ENCODE measurements at regions not wholly inside any gene's neighbourhood (a gene's known extent, or its start where the extent isn't known, plus 50 kb on each side); places are given as distances from the start of the nearest gene placed in this dataset.

GRCh38 chr16:61362585-61362984 is 673.7 kb downstream of the CDH8 start:
- no peak overlapping the region for H3K27ac ChIP-seq
- TF ChIP-seq EP300 (IDR thresholded peaks at IDR 0.05) (no peak), POLR2AphosphoS5 (IDR thresholded peaks at IDR 0.05) (no peak), POLR2A (IDR thresholded peaks at IDR 0.05) (no peak)
- TF ChIP-seq, protein P1, sequence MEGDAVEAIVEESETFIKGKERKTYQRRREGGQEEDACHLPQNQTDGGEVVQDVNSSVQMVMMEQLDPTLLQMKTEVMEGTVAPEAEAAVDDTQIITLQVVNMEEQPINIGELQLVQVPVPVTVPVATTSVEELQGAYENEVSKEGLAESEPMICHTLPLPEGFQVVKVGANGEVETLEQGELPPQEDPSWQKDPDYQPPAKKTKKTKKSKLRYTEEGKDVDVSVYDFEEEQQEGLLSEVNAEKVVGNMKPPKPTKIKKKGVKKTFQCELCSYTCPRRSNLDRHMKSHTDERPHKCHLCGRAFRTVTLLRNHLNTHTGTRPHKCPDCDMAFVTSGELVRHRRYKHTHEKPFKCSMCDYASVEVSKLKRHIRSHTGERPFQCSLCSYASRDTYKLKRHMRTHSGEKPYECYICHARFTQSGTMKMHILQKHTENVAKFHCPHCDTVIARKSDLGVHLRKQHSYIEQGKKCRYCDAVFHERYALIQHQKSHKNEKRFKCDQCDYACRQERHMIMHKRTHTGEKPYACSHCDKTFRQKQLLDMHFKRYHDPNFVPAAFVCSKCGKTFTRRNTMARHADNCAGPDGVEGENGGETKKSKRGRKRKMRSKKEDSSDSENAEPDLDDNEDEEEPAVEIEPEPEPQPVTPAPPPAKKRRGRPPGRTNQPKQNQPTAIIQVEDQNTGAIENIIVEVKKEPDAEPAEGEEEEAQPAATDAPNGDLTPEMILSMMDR (IDR thresholded peaks at IDR 0.05), result no peak
- H3K4me3 ChIP-seq, result no peak overlapping the region
- 88 to 98% (median 94%) methylated on average over 4 of the region's 4 CpGs for WGBS, 5 donors
- intact Hi-C loops (cut with DNase I; ENCODE audit: low total_unique reads), result no loop called here
- H3K4me1 ChIP-seq, result no peaks in the 10 kb centered on the region
- DNase-seq, result no peak
- no peaks in the 10 kb centered on the region for H3K27me3 ChIP-seq
- no peaks in the 10 kb centered on the region for H3K36me3 ChIP-seq
- H3K9me3 ChIP-seq, result no peaks in the 10 kb centered on the region

DNA sequence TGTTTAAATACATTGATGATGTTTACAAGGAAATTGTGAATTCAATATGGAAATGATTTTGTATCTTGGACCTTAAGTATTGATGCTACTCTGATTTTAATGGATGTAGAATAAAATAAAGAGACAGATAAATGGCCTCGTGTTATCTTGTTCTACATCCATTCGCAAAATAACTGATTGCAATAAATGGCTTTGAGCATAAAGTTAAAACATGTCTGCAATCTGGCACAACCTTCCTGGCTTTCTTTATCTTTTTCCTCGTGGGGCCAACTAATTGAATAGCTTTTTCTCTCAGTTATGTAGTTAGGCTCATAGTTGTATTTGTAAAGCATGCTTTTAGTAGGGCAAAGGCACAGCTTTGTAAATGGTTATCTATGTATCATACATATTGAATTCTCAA is 691.4 kb downstream of the CDH8 start:
- no peak overlapping the region for H3K4me3 ChIP-seq
- intact Hi-C loops (cut with DNase I; ENCODE audit: low total_unique reads), result no loop called here
- no peaks in the 10 kb centered on the region for H3K27me3 ChIP-seq
- no peaks in the 10 kb centered on the region for H3K4me1 ChIP-seq
- TF ChIP-seq POLR2A (IDR thresholded peaks at IDR 0.05) (no peak), EP300 (IDR thresholded peaks at IDR 0.05) (no peak)
- H3K36me3 ChIP-seq, result no peaks in the 10 kb centered on the region
- H3K27ac ChIP-seq, result no peak overlapping the region
- 52 to 61% (median 58%) methylated on average over 3 of the region's 3 CpGs for WGBS, 5 donors
- DNase-seq, result no peak
- H3K9me3 ChIP-seq, result peaks cover 0 to 9% (median 3%) of the 10 kb centered on the region in 4 donors

- TF ChIP-seq POLR2A (IDR thresholded peaks at IDR 0.05) (no peak), POLR2AphosphoS5 (IDR thresholded peaks at IDR 0.05) (no peak), EP300 (IDR thresholded peaks at IDR 0.05) (no peak)
- TF ChIP-seq, protein P1 (IDR thresholded peaks at IDR 0.05), result no peak
- no peaks in the 10 kb centered on the region for H3K36me3 ChIP-seq
- WGBS, 5 donors, result 68 to 74% (median 70%) methylated on average over 2 of the region's 2 CpGs
- intact Hi-C loops (cut with DNase I; ENCODE audit: low total_unique reads), result no loop called here
- H3K9me3 ChIP-seq, result no peaks in the 10 kb centered on the region
- no peak overlapping the region for H3K27ac ChIP-seq
- no peak for DNase-seq
- no peak overlapping the region for H3K4me3 ChIP-seq
- H3K4me1 ChIP-seq, result no peaks in the 10 kb centered on the region
- H3K27me3 ChIP-seq, result no peaks in the 10 kb centered on the region
These were observed 703.8 kb downstream of the CDH8 start for GRCh38 chr16:61332461-61332860.

GRCh38 chr16:61324044-61324443 is 712.2 kb downstream of the CDH8 start:
- DNase-seq, result no peak
- no peaks in the 10 kb centered on the region for H3K4me1 ChIP-seq
- H3K36me3 ChIP-seq, result no peaks in the 10 kb centered on the region
- 77 to 80% (median 80%) methylated on average over 4 of the region's 4 CpGs for WGBS, 5 donors
- H3K27me3 ChIP-seq, result no peaks in the 10 kb centered on the region
- no peak overlapping the region for H3K27ac ChIP-seq
- intact Hi-C loops (cut with DNase I; ENCODE audit: low total_unique reads), result no loop called here
- H3K9me3 ChIP-seq, result peaks cover 0 to 6% (median 2%) of the 10 kb centered on the region in 4 donors
- H3K4me3 ChIP-seq, result no peak overlapping the region
- TF ChIP-seq POLR2AphosphoS5 (IDR thresholded peaks at IDR 0.05), result no peak
- TF ChIP-seq POLR2A (IDR thresholded peaks at IDR 0.05), result no peak
- TF ChIP-seq, protein P1 (IDR thresholded peaks at IDR 0.05), result no peak
- TF ChIP-seq EP300 (IDR thresholded peaks at IDR 0.05), result no peak

DNA sequence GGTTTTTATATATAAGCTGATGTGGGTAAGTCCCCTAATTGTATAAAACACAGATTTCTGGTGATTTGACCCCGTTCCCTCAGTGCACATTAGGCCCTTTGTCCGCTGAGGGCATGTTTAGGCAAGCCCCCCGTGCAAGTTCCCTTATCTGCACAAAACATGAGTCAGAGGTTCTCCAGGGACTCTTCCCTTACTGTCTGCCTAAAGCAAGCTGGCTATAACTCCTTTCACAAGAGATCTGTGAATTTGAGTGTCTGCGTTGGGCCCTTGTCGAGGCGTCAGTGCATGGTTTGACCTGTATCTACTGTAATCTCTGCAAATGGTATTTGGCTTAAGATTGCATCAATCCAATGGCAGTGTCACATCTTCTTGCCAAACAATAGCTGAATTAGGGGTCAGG is 712.8 kb downstream of the CDH8 start:
- Histone ChIP-seq H3K27me3 (no peaks in the 10 kb centered on the region), H3K9me3 (peaks cover 0 to 9% (median 2%) of the 10 kb centered on the region in 4 donors), H3K27ac (no peak overlapping the region), H3K4me3 (no peak overlapping the region), H3K4me1 (no peaks in the 10 kb centered on the region), H3K36me3 (no peaks in the 10 kb centered on the region)
- WGBS, 5 donors, result 64 to 74% (median 71%) methylated on average over 6 of the region's 6 CpGs
- no peak for DNase-seq
- intact Hi-C loops (cut with DNase I; ENCODE audit: low total_unique reads), result no loop called here
- TF ChIP-seq POLR2AphosphoS5 (IDR thresholded peaks at IDR 0.05) (no peak), POLR2A (IDR thresholded peaks at IDR 0.05) (no peak), EP300 (IDR thresholded peaks at IDR 0.05) (no peak)
- TF ChIP-seq, protein P1 (IDR thresholded peaks at IDR 0.05), result no peak

All from stomach (tissue), 8 donors.